HEK293T (cell line): ENCODE measurements at regions not wholly inside any gene's neighbourhood (a gene's known extent, or its start where the extent isn't known, plus 50 kb on each side); places are given as distances from the start of the nearest gene placed in this dataset.

Source experiments
- CTCF ChIA-PET: fragments of 350-600 bp; formaldehyde crosslinking; extraction: SDS; loops from one replicate; lab custom pipeline; 2021; ENCODE audit warnings: antibody characterized with exemption, inconsistent platforms; lab: Yijun Ruan, JAX
- POLR2A ChIA-PET: fragments of 350-600 bp; formaldehyde crosslinking; extraction: SDS; loops from one replicate; lab custom pipeline; 2020; ENCODE audit warnings: antibody characterized with exemption, inconsistent platforms; lab: Yijun Ruan, JAX
- DNase-seq: peaks from one replicate; pipeline ENCODE4 v3.0.0; 2012; ENCODE audit warnings: mixed read lengths; ENCODE audit errors: extremely low spot score
- ARNT ChIP-seq: fragments of 450-650 bp; IDR thresholded peaks from 2 replicates; pipeline ENCODE4 v1.6.1; 2017; ENCODE audit warnings: mild to moderate bottlenecking
- BHLHE40 ChIP-seq: fragments of 450-650 bp; IDR thresholded peaks from 2 replicates; pipeline ENCODE4 v1.6.1; 2016; ENCODE audit warnings: mild to moderate bottlenecking, moderate library complexity, borderline replicate concordance
- CTBP1 ChIP-seq: fragments of 450-650 bp; IDR thresholded peaks from 2 replicates; pipeline ENCODE4 v1.6.1; 2016; ENCODE audit warnings: borderline replicate concordance
- ELF4 ChIP-seq: fragments of 450-650 bp; IDR thresholded peaks from 2 replicates; pipeline ENCODE4 v1.6.1; 2017; ENCODE audit warnings: antibody characterized with exemption
- FOXA1 ChIP-seq: fragments of 450-650 bp; IDR thresholded peaks from 2 replicates; pipeline ENCODE4 v1.6.1; 2016; ENCODE audit warnings: mild to moderate bottlenecking
- FOXK2 ChIP-seq: fragments of 450-650 bp; IDR thresholded peaks from 2 replicates; pipeline ENCODE4 v1.6.1; 2016; ENCODE audit warnings: mild to moderate bottlenecking
- FOXM1 ChIP-seq: fragments of 450-650 bp; IDR thresholded peaks from 2 replicates; pipeline ENCODE4 v1.6.1; 2017; ENCODE audit warnings: mild to moderate bottlenecking, borderline replicate concordance
- HDGF ChIP-seq: fragments of 450-650 bp; IDR thresholded peaks from 2 replicates; pipeline ENCODE4 v1.6.1; 2017; ENCODE audit warnings: antibody characterized with exemption, borderline replicate concordance
- L3MBTL2 ChIP-seq: fragments of 450-650 bp; conservative IDR thresholded peaks from 2 replicates; pipeline ENCODE4 v1.6.1; 2016; ENCODE audit warnings: mild to moderate bottlenecking
- LEF1 ChIP-seq: fragments of 450-650 bp; IDR thresholded peaks from 2 replicates; pipeline ENCODE4 v1.6.1; 2017; ENCODE audit warnings: mild to moderate bottlenecking, borderline replicate concordance
- NFRKB ChIP-seq: fragments of 450-650 bp; IDR thresholded peaks from 2 replicates; pipeline ENCODE4 v1.6.1; 2016; ENCODE audit warnings: mild to moderate bottlenecking, moderate library complexity
- SP1 ChIP-seq: fragments of 450-650 bp; IDR thresholded peaks from 2 replicates; pipeline ENCODE4 v1.6.1; 2017
- SUZ12 ChIP-seq: fragments of 450-650 bp; IDR thresholded peaks from 2 replicates; pipeline ENCODE4 v1.6.1; 2016; ENCODE audit warnings: mild to moderate bottlenecking
- TARDBP ChIP-seq: fragments of 450-650 bp; IDR thresholded peaks from 2 replicates; pipeline ENCODE4 v1.6.1; 2016
- ZNF384 ChIP-seq: fragments of 450-650 bp; IDR thresholded peaks from 2 replicates; pipeline ENCODE4 v1.6.1; 2016
- TF ChIP-seq, protein P1 (sequence below): fragments of 450-650 bp; IDR thresholded peaks from 2 replicates; pipeline ENCODE4 v1.6.1; 2016

DNA sequence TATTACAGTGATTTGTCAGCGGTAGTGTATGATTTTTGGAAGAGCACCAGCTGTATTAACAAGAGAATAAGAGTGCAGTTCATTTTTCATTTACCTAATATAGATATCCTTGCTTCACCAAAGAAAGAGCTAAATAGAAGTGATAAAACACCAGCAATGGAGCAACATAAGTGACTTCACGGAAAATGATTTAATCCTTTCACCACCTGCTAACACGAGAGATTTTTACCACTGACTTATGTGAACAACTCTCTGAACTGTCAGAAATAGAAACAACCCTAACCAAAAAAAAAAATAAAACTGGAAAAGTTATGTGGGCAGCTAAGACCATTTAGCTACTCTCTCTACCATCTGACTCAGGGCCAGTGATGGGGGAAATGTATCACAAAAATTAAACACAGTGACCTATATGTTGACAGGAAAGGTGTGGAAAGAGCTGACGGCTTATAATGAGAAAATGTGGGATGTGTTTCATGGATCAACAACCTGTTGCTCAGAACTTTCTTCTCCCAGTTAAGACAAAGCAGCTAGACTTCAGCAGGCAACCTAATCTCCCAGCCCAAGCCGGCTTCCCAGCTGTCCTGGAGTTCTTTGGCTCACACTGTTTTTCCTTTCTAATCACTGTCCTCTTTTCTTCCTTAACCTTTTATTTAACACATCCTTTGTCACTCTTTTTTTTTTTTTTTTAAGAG, 272.7 kb downstream of the SS18 start:
- no peak for TF ChIP-seq FOXA1
- TF ChIP-seq FOXK2 = no peak
- TF ChIP-seq, protein P1, sequence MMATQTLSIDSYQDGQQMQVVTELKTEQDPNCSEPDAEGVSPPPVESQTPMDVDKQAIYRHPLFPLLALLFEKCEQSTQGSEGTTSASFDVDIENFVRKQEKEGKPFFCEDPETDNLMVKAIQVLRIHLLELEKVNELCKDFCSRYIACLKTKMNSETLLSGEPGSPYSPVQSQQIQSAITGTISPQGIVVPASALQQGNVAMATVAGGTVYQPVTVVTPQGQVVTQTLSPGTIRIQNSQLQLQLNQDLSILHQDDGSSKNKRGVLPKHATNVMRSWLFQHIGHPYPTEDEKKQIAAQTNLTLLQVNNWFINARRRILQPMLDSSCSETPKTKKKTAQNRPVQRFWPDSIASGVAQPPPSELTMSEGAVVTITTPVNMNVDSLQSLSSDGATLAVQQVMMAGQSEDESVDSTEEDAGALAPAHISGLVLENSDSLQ = no peak
- TF ChIP-seq FOXM1 = no peak
- no peak for TF ChIP-seq NFRKB
- no peak for TF ChIP-seq TARDBP
- no peak for TF ChIP-seq ELF4
- no peak for TF ChIP-seq CTBP1
- TF ChIP-seq SP1 = no peak
- POLR2A ChIA-PET = no interaction called here
- CTCF ChIA-PET = interaction anchor here (0.7 to 1.1 kb wide), 2 partner anchors 15 to 834 kb away, joined by 3 to 4 read pairs; no protein-coding TSS in a partner anchor
- no peak for DNase-seq

DNA sequence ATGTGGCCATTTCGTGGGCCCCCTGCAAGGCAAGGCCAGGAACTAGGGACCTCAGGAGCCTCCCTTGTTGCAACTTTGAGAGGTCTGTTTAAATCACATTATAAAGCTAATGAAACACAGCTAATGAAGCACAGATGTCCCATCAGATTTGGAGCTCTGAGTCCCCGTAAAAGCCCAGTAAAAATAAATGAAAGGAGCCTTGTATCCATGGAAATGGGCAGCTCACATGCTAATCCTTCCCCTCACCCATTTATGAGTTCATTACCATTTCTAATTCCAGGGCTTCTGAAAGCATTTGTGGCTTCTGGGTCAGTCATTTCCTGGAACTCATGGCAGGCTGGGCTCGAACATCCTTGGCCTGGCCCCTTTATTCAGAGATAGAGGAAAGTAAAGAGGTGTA, 274.8 kb downstream of the SS18 start:
- CTCF ChIA-PET = interaction anchor here (0.8 to 1.0 kb wide), 2 partner anchors 16 to 18 kb away, joined by 3 to 4 read pairs; no protein-coding TSS in a partner anchor
- POLR2A ChIA-PET = no interaction called here

DNA sequence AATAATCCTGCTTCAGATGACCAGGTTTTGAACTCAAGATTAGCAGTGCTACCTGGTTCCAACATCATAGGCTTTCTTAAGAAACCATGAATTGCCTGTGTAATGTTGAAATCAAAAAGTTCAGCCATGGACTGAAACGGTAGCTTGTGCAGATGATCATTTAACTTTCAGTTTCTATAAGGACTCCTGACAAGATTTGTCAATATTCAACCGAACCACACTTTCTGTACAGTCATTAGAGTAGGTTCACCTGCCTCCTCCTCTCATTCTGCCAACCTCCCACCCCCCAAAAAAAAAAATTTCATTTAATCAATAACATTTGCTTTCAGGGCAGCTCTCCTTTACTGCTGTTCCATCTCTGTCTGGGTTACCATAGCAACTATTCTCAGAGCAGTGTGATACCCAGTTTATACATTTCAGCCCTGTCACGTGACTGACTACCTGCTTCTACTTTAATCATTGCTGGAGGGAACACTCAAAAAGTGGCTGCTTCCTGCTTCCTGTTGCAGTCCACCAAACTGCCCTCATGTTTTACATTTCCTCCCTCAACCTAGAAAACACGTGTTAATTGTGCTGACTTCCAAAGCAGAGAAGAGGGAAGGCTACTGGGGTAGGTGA, 275.5 kb downstream of the SS18 start:
- CTCF ChIA-PET = no interaction called here
- no peak for DNase-seq
- TF ChIP-seq SP1 (no peak), LEF1 (no peak), BHLHE40 (no peak), FOXK2 (no peak), HDGF (no peak), L3MBTL2 (no peak), SUZ12 (no peak), ELF4 (no peak), TARDBP (no peak), CTBP1 (no peak), FOXA1 (no peak), NFRKB (no peak)
- TF ChIP-seq, protein P1 = no peak
- POLR2A ChIA-PET = no interaction called here

More for the DNA sequence above, 274.8 kb downstream of the SS18 start:
- TF ChIP-seq TARDBP = no peak
- no peak for TF ChIP-seq SUZ12
- TF ChIP-seq, protein P1 = no peak
- no peak for TF ChIP-seq NFRKB
- TF ChIP-seq FOXK2 = no peak
- TF ChIP-seq ZNF384 = no peak
- no peak for TF ChIP-seq CTBP1
- TF ChIP-seq L3MBTL2 = no peak
- TF ChIP-seq FOXM1 = no peak
- TF ChIP-seq LEF1 = no peak
- TF ChIP-seq HDGF = no peak
- TF ChIP-seq SP1 = no peak
- no peak for TF ChIP-seq FOXA1
- no peak for TF ChIP-seq ELF4
- no peak for TF ChIP-seq ARNT
- no peak for TF ChIP-seq BHLHE40
- no peak for DNase-seq

DNA sequence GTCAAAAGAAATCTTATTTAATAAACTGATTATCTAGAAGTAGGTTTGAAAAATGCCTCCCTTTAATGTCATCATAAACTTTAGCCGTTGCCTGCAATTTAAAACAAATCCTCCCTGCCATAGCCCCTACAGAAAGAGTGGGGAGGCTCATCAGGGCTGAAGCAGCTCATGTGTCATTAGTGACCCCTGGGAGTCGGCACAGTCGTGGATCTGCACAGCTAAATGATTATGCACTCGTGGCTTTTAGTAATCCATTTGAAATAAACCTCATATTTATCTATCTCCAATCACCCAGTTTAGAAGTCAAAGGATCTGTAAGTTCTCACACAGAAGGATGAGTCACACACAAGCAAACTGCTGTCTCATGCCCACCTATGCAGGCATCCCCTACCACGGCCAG, 277.3 kb downstream of the SS18 start:
- TF ChIP-seq FOXK2 (no peak), L3MBTL2 (no peak), ARNT (no peak), FOXM1 (no peak), LEF1 (no peak), HDGF (no peak), SP1 (no peak), TARDBP (no peak), CTBP1 (no peak), ELF4 (no peak), NFRKB (no peak), BHLHE40 (no peak), ZNF384 (no peak)
- TF ChIP-seq, protein P1 = no peak
- CTCF ChIA-PET = no interaction called here
- no peak for DNase-seq
- POLR2A ChIA-PET = no interaction called here

DNA sequence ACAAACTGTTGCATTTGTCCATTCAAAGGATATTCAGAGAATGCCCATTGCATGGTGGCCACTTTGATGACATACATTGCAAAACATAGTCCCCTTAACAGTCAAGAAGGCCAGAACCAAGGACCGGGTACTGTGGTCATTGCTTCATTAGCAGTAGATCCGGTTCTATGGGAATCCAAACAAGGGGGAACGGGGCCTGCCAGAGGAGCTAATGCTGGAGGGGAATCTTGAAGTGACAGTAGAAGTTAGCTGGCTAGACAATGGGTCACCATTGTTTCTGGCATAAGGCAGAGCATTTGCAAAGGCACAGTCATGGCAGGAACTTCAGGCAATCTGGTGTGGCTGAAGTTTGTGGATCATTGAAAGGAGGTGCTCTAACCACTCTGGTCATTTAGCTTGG, 279.7 kb downstream of the SS18 start:
- CTCF ChIA-PET = no interaction called here
- POLR2A ChIA-PET = no interaction called here
- no peak for DNase-seq
- TF ChIP-seq HDGF (no peak), ELF4 (no peak), SUZ12 (no peak), CTBP1 (no peak), LEF1 (no peak), FOXA1 (no peak), NFRKB (no peak), FOXK2 (no peak)
